ENCODE measurements at regions not wholly inside any gene's neighbourhood (a gene's known extent, or its start where the extent isn't known, plus 50 kb on each side); places are given as distances from the start of the nearest gene placed in this dataset.
"Not testable (repeated sequence)": the region's sequence is repeated elsewhere in the genome, so short reads cannot be mapped to it uniquely, and the experiment has no call there.

DNA sequence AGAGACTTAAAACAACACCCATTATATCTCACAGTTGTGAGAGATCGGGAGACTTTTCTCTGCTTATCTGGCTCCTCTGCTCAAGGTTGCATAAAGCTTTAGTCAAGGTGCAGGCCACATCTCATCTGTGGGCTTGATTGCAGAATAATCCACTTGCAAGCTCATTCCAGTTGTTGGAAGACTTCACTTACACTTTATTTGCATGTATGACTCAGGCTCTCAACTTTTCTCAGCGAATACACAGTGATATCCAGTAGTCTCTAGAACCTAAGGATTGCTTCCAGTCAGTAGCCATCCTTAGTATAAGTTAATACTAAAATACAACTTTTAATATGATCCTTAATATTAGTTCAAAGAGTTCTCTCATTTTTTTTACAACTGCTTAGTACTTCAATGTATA lies 435.5 kb upstream of the NRG3 start:
- peaks cover under 1 to 13% of the 10 kb centered on the region in 2 donors for H3K9me3 Mint-ChIP-seq

GRCh38 chr10:81441624-81442023 lies 433.4 kb upstream of the NRG3 start:
- ATAC-seq; DNase-seq (ENCODE audit: low spot score in 2 of 2); H3K9me3 Mint-ChIP-seq; H3K36me3 Mint-ChIP-seq; H3K27ac Mint-ChIP-seq: not testable (repeated sequence)

More for the DNA sequence above, 435.5 kb upstream of the NRG3 start:
- H3K27ac Mint-ChIP-seq, result no peak overlapping the region
- ATAC-seq, result no peak
- DNase-seq (ENCODE audit: low spot score in 2 of 2), result no peak
- no peaks in the 10 kb centered on the region for H3K36me3 Mint-ChIP-seq

DNA sequence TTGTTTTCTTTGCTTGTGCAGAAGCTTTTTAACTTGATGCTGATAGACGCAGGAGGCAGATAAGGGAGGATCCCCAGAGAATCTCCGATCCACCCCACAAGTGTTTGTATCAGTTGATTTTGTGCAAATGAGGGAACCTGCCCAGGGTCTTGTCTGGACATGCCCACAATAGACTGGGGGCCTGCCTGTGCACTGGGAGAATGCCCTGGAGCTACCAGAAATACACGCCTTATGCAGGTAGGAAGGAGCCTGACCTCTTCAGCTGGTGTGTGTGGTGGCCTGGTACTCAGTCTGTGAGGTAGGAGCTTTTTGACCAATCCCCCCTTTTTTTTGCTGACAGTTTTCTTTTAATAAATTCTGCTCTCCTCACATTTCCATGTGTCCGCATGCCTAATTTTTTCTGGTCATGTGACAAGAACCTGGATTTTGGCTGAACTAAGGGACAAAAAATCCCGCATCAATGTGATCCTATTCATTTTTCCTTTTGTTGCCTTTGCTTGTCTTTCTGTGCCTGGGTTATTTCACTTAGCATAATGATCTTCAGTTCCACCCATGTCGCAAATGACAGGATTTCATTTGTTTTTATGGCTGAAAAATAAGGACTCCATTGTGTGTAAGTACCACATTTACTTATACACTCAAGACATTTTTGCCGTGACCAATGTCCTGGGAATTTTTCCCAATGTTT lies 430.6 kb upstream of the NRG3 start:
- DNase-seq (ENCODE audit: low spot score in 2 of 2) (no peak), ATAC-seq (no peak)
- H3K36me3 Mint-ChIP-seq, result no peaks in the 10 kb centered on the region
- H3K9me3 Mint-ChIP-seq, result peaks cover 4% of the 10 kb centered on the region in 2 donors
- peak overlapping the region in 1 of 2 donors; percentile 55 for H3K27ac Mint-ChIP-seq

DNA sequence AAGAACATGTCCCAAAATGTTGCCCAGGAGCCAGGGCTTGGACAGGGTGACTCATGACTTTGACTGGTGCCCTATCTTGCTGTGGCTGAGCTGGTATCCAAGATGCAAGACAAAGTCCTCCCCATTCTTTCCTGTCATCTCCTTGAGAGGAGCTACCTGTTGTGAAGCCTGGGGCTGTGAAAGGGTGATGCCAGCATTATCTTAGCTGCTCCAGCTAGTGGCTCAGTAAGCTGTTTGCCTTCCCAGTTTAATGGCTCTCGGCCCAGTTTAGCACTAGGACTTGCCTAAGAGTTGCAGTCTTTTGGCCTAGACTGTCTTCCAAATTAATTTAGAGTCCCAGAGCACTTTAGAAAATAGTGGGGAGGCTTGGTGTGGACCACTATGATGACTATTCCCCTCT lies 424.3 kb upstream of the NRG3 start:
- Mint-ChIP-seq H3K36me3 (no peaks in the 10 kb centered on the region), H3K27ac (no peak overlapping the region), H3K9me3 (no peaks in the 10 kb centered on the region)
- DNase-seq (ENCODE audit: low spot score in 2 of 2) (no peak), ATAC-seq (no peak)

- ATAC-seq (no peak), DNase-seq (ENCODE audit: low spot score in 2 of 2) (no peak)
- H3K36me3 Mint-ChIP-seq, result no peaks in the 10 kb centered on the region
- no peak overlapping the region for H3K27ac Mint-ChIP-seq
- no peaks in the 10 kb centered on the region for H3K9me3 Mint-ChIP-seq
Observed at GRCh38 chr10:81472927-81473470, 402.0 kb upstream of the NRG3 start.

- no peaks in the 10 kb centered on the region for H3K9me3 Mint-ChIP-seq
- no peak overlapping the region for H3K27ac Mint-ChIP-seq
- ATAC-seq, result no peak
- no peak for DNase-seq (ENCODE audit: low spot score in 2 of 2)
- H3K36me3 Mint-ChIP-seq, result no peaks in the 10 kb centered on the region
Observed at GRCh38 chr10:81473755-81474154, 401.2 kb upstream of the NRG3 start.

- no peaks in the 10 kb centered on the region for H3K36me3 Mint-ChIP-seq
- H3K27ac Mint-ChIP-seq, result no peak overlapping the region
- no peaks in the 10 kb centered on the region for H3K9me3 Mint-ChIP-seq
- no peak for ATAC-seq
- DNase-seq (ENCODE audit: low spot score in 2 of 2), result no peak
Observed at GRCh38 chr10:81479316-81479715, 395.7 kb upstream of the NRG3 start.

DNA sequence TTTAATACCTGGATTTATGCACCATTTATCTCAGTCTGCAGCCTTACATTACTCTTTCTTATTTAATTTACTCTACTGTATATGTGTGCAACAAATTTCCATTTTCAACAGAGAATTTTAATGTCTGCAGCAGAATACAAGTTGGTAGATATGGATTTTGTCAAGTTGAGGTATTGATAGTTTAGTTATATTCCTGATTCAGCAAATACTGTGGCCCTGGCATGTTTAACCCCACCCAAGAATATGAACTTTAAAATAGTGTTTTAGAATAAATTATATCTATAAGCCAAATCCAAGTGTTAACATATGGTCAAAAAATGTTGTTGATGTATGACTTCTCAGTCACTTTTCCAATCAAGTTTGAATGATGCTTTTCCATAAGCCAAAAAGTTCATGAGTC lies 378.4 kb upstream of the NRG3 start:
- no peaks in the 10 kb centered on the region for H3K36me3 Mint-ChIP-seq
- no peak overlapping the region for H3K27ac Mint-ChIP-seq
- DNase-seq (ENCODE audit: low spot score in 2 of 2), result no peak
- peaks cover 0 to 15% of the 10 kb centered on the region in 2 donors for H3K9me3 Mint-ChIP-seq
- ATAC-seq, result no peak

GRCh38 chr10:81498011-81498551 lies 376.9 kb upstream of the NRG3 start:
- Mint-ChIP-seq H3K9me3 (peaks cover 0 to 8% of the 10 kb centered on the region in 2 donors), H3K27ac (no peak overlapping the region), H3K36me3 (no peaks in the 10 kb centered on the region)
- DNase-seq (ENCODE audit: low spot score in 2 of 2) (no peak), ATAC-seq (no peak)

DNA sequence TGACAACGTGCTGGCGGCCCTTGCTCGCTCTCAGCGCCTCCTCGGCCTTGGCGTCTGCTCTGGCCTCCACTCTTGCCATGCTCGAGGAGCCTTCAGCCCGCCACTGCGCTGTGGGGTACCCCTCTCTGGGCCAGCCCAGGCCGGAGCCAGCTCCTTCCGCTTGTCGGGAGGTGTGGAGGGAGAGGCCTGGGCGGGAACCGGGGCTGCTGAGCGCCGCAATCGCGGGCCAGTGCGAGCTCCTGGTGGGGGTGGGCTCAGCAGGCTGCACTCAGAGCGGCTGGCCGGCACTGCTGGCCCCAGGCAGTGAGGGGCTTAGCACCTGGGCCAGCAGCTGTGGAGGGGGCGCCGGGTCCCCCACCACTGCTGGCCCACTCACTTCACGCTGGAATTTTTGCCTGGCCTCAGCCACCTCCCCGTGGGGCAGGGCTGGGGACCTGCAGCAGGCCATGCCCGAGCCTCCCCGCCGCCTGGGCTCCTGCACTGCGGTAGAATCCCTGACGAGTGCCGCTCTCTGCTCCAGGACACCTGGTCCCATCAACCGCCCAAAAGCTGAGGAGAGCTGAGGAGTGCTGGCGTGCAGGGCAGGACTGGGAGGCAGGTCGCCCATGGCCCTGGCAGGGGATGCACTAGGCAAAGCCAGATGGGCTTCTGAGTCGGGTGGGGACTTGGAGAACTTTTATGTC lies 372.2 kb upstream of the NRG3 start:
- no peak overlapping the region for H3K27ac Mint-ChIP-seq
- no peak for ATAC-seq
- H3K36me3 Mint-ChIP-seq, result no peaks in the 10 kb centered on the region
- DNase-seq (ENCODE audit: low spot score in 2 of 2), result no peak
- H3K9me3 Mint-ChIP-seq, result peaks cover 0 to 4% of the 10 kb centered on the region in 2 donors

DNA sequence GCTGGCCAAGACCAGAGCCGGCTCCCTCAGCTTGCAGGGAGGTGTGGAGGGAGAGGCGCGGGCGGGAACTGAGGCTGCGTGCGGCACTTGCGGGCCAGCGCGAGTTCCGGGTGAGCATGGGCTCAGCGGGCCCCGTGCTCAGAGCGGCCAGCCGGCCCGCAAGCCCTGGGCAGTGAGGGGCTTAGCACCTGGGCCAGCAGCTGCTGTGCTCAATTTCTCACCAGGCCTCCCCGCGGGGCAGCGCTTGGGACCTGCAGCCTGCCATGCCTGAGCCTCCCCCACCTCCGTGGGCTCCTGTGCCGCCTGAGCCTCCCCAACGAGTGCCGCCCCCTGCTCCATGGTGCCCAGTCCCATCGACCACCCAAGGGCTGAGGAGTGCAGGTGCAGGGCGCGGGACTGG lies 369.2 kb upstream of the NRG3 start:
- H3K36me3 Mint-ChIP-seq; DNase-seq (ENCODE audit: low spot score in 2 of 2); H3K9me3 Mint-ChIP-seq; ATAC-seq; H3K27ac Mint-ChIP-seq: not testable (repeated sequence)

- ATAC-seq, result no peak
- Mint-ChIP-seq H3K9me3 (peaks cover 6 to 7% of the 10 kb centered on the region in 2 donors), H3K36me3 (peaks cover 5 to 6% of the 10 kb centered on the region in 2 donors), H3K27ac (no peak overlapping the region)
- DNase-seq (ENCODE audit: low spot score in 2 of 2), result no peak
Observed at GRCh38 chr10:81514811-81515210, 360.2 kb upstream of the NRG3 start.

DNA sequence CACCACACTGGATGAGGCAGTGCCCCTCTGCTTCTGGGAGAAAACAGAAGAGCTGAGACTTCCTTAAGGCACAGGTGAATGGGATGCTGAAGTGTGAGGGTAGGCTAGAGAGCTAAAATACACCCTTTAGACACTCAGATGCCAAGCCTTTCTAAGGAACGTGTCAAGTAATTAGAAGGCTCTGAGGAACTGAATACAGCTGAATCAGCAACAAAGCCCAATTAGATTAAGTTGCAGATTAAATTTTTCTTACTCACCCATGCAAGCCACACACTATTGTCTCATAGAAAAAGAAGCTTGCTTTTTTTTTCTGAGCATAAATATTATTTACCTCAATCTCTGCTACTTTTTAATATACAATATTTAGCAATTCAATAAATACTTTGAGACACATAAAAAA lies 354.3 kb upstream of the NRG3 start:
- Mint-ChIP-seq H3K9me3 (no peaks in the 10 kb centered on the region), H3K27ac (no peak overlapping the region), H3K36me3 (no peaks in the 10 kb centered on the region)
- no peak for DNase-seq (ENCODE audit: low spot score in 2 of 2)
- no peak for ATAC-seq

DNA sequence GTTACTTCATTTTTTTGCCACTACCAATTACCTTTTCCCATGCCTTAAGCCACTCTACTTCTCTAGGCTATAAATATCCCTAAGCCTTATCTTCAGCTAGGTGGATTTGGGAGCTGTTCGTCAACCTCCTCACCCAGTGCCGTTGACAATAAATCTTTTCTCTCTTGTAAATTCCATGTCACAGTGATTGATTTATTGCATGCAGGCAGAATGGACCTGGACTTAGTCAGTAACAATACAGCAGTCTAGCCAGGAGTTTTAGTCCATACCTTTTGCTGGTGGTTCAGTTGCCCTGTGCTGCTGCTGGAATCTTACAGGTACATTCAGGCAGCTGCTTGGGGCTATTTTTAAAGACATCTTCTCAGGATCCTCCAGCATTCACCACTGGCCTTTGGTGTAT lies 350.5 kb upstream of the NRG3 start:
- ATAC-seq (no peak), DNase-seq (ENCODE audit: low spot score in 2 of 2) (no peak)
- Mint-ChIP-seq H3K27ac (no peak overlapping the region), H3K36me3 (no peaks in the 10 kb centered on the region), H3K9me3 (no peaks in the 10 kb centered on the region)

DNA sequence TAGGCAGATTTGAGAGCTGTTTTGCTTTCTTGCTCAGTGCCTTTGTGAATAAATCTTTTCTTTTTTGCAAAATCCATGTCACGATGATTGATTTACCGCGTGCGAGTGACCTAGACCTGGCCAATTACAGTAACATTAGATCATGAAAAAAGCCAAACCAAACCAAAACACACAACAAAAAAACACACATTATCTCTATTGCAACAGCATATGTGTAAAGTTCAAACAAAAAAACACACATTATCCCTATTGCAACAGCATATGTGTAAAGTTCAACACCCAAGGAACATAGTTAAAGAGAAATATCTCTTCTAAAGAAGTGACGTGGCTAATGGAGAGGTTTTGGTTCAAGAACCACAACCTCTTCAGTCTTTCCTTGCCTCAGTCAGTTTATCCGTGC lies 342.6 kb upstream of the NRG3 start:
- no peak for ATAC-seq
- Mint-ChIP-seq H3K27ac (no peak overlapping the region), H3K9me3 (peaks cover 0 to 12% of the 10 kb centered on the region in 2 donors), H3K36me3 (peaks cover 0 to under 1% of the 10 kb centered on the region in 2 donors)
- DNase-seq (ENCODE audit: low spot score in 2 of 2), result no peak

DNA sequence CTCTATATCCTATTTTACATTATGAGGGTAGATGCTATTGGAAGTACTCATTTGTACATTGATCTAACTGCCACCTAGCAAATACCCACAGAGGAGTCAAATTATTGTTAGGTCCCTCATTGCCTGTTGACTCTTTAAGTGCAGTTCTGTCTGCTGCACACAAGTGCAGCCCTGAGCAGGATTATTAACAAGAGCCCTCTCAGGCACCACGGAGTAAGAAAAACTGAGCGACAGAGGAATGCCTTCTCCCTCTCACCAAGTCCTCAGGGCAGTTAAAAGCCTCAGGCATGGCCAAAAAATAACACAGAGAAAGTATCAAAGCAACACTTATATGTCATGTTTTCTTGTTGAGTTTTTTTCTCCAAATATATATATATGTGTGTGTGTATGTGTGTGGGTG lies 340.0 kb upstream of the NRG3 start:
- Mint-ChIP-seq H3K36me3 (peaks cover 0 to 8% of the 10 kb centered on the region in 2 donors), H3K27ac (no peak overlapping the region)
- ATAC-seq, result no peak

DNA sequence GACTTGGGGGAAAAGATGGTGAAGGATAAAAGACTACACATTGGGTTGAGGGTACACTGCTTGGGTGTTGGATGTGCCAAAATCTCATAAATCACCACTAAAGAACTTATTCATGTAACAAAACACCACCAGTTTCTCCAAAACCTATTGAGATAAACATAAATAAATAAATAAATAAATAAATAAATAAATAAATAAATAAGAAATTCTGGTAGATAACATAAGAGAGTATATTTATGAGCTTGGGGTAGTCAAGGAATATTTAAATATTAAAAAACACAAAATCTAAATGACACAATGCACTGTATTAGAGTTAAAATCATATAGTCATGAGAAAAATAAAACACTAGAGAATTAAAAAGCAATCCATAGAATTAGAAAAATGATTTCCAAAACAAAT lies 333.5 kb upstream of the NRG3 start:
- Mint-ChIP-seq H3K27ac (no peak overlapping the region), H3K36me3 (peaks cover 0 to 8% of the 10 kb centered on the region in 2 donors), H3K9me3 (peaks cover 9% of the 10 kb centered on the region in 2 donors)
- no peak for ATAC-seq
- no peak for DNase-seq (ENCODE audit: low spot score in 2 of 2)

More for the DNA sequence above, 340.0 kb upstream of the NRG3 start:
- no peak for DNase-seq (ENCODE audit: low spot score in 2 of 2)
- H3K9me3 Mint-ChIP-seq, result peaks cover 9 to 18% of the 10 kb centered on the region in 2 donors

All from activated naive CD4-positive, alpha-beta T cell treated with anti-CD3 and anti-CD28 coated beads, Interleukin-2, amount 50 U/mL, for 72 hours (primary cell).